ENCODE measurements at regions not wholly inside any gene's neighbourhood (a gene's known extent, or its start where the extent isn't known, plus 50 kb on each side); places are given as distances from the start of the nearest gene placed in this dataset.
A peak's percentile ranks its signal among the peaks of the same experiment; 100 is the strongest.
"Not testable (repeated sequence)": the region's sequence is repeated elsewhere in the genome, so short reads cannot be mapped to it uniquely, and the experiment has no call there.

DNA sequence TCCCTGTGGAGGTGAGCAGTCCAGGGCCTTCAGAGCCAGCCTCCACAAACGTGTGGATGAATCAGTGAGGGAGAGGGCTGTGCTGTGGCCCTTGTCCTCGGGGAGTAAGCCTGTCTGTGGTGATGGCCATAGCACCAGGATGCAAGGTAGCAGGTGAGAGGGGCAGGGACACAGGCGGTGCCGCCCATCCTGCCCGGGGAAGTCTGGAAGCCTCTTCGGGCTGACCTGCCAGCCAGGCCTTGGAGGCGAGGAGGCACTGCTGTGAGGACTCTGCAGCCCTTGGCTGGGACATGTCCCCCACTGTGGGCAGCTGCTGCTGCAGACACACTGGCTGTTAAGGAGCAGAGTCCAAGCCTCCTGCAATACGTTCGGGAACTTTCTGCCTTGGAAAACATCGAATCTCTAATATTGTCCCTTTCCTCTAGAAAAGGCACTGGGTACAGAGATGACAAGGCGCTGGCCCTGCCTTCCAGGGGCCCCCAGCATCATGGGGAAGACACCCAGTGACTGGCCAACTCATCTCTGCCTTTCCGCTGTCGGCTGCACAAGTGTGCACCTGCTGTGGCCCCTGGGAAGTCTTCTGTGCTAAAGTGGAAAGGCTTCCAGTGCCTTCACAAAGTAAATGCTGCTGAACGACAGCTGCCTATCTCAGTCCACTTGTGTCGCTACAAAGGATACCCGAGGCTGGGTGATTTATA is 101.4 kb downstream of the ADRA2C start:
- no peak for DNase-seq

DNA sequence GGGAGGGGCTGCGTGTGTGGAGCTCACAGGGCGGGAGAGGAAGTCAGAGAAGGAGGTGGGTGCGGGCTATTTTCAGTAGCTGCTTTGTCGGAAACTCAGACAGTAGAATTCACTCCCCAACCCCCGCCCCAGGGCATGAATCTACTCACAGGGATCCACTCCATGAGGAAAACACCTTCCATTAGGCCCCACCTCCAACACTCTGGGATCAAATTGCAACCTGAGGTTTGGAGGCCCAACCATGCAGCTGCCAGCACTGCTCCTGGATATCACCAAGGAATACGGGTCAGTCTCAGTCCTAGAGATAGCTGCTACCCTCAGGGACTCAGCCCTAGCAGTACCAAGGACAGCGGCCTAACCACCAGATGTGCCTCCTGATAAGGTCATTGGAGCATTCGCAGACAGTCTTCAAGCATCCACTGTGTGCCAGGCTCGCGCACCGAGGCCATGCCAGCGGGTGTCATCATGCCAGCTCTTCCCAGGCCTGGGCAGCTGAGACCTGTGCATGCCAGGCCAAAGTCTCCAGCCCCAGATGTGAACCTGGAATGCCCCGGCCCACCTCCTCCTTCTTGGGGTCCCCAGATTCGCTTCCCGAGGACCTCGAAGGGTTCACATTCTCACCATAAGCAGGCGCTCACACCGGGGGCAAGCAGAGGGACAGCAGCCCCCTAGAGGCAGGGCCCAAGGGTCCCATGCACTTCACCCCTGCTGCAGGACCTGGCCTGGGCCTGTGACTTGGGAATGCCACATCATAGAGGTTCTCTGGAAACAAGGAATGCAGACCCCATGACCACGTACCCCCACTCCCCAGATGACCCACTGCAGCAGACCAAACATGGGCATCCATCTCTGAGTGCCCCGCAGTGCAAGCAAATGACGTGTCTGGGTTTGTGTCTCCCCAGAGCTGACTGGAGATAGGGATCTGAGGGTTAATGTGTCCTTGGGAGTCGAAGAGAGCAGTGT is 102.3 kb downstream of the ADRA2C start:
- no peak for DNase-seq

DNA sequence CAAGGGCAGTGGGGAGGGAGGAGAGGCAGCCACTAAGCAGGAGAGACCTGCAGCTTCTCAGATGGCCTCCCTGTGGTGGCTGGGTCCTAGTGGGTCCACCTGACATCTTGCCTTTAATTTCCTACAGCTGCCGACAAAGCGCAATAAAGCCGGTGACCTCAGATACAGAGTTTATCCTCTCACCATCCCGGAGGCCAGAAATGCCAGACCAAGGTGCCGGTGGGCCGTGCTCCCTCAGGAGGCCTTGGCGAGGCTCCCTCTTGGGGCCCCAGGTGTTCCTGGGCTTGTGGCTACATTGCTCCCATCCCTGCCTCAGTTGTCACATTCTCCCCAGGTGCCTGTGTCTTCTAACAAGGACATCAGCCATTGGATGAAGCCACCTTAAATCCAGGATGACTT is 103.0 kb downstream of the ADRA2C start:
- DNase-seq, result no peak

DNA sequence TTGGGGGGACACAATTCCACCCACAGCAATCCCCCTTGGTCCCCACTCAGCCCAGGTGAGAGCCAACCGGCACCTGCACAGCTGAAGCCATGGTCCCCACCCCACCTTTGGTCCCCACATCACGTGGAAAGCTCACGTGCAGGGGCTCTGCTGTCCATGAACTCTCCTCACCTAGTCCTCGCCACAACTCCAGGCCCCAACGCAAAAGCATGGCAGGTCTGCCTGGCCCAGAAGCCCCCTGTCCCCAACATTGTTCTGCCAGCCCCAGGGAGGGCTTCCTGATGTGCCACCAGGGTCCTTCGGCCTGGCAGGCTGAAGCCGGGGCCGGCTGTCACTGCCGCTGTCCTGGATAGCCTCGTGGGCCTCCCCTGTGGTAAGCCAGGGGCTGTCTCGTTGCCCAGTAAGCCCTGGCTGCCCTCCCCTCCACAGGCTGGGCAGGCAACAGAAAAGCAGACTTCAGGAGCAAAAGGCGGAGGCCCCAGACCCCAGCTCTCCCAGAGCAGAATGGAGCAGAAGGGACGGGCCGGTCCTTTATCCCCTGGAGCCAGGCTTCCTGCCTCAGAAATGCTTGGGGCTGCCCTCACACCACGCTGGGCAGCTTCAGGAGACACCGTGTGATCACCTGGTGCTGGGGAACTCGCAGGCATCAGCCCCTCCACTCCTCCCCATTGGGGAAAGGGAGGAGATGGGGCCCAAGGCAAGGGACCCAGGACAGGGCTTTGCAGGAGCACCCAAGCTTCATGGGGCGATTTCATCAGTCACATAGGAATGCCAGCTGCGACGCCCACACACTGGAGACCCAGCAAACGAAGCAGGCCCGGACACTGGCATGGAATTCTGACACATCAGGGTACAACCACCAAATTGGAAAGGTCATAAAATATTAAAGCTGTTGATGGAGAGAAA is 103.7 kb downstream of the ADRA2C start:
- DNase-seq, result no peak

DNA sequence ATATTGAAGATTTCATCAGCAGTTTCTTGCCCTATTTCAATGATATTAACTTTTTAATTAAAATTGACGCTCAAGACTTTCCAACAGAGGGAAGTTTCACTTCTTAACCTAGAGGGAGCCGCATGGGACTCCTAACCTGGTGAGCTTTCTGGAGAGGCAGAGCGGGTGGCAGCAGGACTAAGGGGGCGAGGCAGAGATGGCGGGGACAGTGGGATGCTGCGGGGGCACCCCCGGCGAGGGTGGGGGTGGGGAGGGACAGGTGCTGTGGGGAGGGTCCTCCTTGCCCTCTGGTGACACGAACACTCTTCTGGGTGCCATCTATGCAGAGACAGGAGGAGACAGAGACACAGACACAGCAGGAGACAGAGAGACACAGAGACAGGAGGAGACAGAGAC is 104.4 kb downstream of the ADRA2C start:
- DNase-seq, result no peak

DNA sequence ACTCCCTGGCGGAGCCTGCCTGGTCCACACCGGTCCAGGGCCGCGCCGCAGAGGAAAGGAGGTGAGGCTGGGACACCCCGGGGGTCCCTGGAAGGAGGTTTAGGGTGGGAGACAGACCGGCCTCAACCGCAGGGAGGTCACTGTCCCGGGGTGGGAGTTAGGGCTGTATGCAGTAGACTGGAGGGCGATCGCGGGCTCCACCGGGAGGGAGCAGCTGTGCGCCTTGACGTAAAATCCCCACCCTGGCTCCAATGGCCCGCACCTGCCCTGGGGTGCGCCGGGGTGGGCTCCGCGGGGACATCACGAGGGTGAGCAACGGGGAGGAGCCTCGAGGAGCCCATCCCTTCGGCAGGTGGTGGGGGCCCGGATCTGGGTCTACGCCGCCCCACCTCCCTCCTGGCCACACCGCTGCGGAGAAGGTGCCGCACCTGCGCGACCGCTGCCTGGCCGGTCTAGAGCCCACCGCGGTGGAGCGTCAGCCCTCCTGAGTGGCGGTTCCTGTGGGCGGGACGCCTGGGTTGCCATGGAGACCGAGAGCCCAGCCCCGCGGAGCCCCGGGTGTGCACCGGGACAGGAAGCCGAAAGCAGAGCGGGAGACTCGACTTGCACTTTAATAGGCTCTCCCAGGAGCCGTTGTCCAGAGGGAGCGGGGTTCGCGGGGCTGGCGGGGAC is 105.1 kb downstream of the ADRA2C start:
- peak; percentile 31 for DNase-seq

DNA sequence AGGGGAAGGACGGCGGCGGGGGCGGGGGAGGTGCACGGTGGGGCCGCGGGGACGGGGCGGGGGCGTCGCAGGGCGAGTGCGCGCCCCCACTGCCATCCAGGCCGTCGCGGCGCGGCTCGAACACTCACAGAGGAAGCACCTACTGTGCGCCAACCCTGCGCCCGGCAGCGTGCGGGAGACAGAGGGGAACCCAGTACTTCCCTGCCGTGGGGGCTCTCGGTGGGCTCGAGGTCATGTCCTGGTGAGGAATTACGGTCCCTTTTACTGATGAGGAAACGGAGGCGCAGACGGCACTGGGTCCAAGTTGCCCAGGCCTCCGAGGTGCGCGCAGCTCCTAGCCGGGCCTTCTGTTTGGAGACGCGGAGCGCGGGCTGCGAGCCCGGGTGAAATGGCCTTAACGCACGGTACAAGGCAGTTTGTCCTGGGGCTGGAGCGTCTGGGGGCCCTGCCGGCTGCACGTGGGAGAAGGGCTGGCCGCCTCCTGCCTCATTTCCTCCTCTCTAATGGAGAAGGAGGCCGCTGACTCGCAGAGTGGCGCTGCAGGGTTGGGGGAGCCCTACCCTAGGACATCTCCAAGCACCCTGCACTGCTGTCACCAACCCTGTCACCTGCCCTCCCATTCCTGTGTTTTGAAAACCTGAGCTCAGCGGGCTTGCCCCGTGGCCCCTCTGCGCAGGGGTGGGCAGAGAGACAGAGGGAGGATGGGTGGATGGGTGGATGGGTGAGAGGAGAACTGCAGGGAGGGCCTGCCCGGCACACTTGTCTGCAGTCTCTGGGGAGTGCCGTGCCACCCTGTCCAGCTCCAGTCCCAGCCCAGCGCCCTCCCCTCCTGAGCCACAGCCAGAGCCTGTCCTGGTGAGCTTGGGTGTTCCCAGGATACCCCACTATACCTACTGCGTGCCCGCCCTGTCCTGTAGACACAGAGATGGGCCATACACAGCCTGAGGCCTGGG is 106.0 kb downstream of the ADRA2C start:
- no peak for DNase-seq

DNA sequence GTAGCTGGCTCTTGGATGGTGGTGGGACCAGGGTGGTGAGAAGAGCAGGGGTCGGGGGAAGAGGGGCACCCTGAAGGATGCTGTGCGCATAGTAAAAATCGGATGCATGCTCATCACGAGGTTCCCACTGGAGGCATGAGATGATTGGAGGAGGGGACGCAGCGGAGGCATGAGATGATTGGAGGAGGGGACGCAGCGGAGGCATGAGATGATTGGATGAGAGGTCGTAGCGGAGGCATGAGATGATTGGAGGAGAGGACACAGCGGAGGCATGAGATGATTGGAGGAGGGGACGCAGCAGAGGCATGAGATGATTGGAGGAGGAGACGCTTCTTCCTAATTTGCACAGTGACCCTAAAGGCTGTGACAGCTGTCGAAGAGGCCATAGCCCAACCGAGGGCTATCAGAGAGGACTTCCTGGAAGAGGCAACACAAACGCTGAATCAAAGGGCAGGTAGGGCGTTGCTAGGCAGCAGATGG is 106.7 kb downstream of the ADRA2C start:
- DNase-seq, result no peak

DNA sequence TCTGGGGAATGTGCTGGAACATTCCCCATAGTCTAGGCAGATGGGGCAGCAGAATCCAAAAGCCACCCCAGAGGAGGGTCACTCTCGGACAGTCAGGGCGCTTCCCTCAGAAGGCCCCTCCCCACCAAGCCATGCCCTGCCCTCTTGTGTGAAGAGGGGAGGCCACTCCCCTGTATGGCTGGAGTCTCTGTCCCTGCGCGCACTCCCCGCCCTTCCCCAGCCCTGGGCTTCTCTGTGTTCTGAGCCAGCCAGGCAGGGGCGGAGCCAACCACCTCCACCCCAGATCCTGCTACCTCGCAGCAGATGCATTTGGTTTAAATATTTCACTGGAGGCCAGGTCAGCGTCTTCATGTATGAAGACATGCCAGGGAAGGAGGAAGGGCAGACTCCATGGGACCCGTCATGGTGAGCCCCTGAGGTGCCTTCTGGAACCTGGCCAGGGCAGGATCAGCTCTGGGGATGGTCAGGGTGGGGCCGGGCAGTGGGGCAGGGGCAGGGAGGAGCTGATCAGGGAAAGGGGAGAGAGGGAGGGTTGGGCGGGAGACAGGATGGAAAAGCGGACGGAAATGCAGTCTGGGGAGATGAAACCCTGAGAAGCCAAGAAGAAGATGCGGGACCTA is 107.3 kb downstream of the ADRA2C start:
- no peak for DNase-seq

DNA sequence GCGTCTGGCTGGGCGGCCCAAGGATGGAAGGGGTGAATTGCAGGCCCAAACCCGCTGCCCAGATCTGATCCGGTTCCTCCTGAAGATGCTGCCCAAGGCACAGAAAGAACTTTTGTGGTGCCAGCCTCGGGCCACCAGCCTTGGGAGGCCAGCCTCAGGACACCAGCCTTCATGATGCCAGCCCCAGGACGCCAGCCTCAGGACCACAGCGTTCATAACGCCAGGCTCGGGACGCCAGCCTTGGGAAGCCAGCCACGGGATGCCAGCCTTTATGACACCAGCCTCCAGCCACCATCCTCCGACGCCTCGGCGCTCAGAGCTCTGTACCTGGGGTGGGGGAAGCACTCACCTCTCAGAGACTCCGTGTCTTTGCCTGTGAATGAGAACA is 107.8 kb downstream of the ADRA2C start:
- DNase-seq, result no peak

DNA sequence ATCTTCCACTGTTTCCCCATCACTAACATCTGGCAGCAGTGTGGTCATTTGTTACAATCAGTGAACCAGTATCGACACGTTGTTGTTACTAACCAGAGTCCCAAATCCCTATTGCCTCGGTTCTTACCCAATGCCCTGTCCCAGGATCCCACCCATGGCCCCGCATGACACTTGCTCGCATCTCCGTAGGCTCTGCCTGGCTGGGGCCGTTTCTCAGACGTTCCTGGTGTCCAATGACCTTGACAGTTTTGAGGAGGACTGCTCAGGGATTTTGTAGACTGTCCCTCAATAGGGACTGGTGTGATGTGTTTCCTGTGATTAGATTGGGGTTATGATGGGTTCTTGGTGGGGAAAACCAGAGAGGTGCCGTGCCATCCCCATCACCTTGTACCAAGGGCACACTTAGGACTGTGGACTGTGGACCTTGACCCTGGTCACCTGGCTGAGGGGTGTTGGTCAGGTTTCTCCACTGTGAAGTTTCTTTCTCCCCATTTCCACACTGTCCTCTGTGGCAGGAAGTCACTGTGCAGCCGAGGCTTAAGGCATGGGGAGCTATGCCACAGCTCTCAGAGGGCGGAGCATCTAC is 108.4 kb downstream of the ADRA2C start:
- DNase-seq, result no peak

DNA sequence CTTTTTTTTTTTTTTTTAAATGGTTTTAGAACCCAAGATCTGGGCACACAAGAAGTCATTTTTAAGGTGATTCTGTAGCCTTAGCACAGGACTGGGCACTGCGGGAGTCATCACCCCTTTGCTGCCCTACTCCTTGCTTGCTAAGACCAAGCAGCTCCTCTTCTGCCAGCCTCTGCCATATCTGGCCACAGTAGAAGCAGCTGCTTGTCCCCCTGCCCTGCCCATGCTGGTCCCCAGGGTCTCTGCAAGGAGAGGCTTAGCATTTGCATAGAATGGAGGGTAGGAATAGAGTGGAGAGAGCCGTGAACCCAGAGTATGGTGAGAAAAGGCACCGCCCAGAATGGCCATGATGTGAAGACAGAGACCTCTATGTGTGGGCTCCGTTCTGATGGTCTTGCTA is 109.3 kb downstream of the ADRA2C start:
- no peak for DNase-seq

DNA sequence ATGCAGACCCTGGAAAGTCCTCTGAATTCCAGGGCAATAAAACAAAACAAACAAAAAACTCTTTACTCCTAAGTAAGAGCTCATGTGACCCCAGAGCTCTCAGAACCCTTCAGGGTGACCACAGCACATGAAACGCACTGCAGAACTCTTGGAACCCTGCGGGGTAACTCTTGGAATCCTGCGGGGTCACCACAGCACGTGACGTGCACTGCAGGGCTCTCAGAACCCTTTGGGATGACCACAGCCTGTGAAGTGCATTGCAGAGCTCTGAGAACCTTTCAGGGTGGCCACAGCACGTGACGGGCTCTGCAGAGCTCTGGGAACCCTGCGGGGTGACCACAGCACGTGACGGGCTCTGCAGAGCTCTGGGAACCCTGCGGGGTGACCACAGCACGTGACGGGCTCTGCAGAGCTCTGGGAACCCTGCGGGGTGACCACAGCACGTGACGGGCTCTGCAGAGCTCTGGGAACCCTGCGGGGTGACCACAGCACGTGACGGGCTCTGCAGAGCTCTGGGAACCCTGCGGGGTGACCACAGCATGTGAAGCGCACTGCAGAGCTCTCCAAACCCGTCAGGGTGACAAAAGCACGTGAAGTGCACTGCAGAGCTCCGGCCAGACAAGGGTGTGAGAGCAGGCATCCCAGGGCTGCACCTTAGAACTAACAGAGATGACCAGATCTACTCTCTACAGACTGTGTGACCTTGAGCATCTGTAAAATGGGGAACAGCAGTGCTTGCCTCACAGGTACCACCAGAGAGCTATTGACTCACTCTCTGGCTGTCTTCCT is 110.1 kb downstream of the ADRA2C start:
- DNase-seq, result not testable (repeated sequence)

DNA sequence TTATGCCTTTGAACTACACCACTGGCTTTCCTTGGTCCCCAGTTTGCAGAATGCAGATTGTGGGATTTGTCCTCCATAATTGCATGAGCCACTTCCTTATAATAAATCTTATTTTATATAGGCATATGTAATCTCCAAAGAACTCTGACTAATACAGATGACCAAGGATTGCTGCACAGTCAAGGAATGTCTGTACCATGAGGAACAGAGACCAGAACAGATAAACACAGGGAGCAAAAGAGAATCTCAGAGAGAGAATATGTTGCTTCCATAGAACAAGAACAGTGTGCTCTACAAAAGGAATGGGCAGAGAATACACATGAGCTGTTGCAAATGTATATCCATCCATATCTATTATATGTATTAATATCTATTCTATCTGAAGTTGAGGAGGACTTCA is 111.1 kb downstream of the ADRA2C start:
- no peak for DNase-seq

DNA sequence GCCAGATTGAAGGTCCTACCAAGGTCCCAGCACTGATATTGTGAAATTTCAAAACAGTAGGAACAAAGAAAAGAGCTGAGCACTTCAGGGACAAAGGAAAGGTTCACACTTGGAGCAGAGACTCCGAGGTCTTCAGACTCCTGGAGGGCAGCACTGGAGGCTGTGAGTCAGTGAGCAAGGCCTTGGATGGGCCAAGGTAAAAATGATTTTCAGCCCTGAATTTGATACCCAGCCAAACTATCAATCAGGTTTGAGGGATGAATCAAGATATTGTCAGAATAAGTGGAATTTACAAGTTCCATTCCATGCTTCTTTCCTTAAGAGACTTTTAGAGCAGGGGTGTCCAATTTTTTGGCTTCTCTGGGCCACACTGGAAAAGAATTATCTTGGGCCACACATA is 111.7 kb downstream of the ADRA2C start:
- no peak for DNase-seq

DNA sequence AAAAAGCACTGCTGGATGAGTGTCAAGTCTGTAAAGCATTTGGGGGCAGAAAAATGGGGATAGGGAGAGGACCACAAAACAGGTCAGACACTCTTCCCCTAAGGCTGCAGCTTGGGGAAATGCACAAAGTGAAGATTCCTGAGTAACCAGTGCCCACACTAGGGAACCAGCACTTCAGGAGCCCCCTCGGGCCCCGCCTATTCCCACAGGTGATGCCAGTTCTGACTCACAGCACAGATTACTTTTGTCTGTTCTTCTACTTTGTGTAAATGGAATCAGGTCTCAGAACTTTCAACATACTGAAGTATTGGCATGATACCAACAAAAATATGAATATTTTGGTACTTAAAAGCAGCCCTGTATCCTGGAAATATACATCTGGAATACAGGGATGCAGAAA is 112.5 kb downstream of the ADRA2C start:
- DNase-seq, result no peak

DNA sequence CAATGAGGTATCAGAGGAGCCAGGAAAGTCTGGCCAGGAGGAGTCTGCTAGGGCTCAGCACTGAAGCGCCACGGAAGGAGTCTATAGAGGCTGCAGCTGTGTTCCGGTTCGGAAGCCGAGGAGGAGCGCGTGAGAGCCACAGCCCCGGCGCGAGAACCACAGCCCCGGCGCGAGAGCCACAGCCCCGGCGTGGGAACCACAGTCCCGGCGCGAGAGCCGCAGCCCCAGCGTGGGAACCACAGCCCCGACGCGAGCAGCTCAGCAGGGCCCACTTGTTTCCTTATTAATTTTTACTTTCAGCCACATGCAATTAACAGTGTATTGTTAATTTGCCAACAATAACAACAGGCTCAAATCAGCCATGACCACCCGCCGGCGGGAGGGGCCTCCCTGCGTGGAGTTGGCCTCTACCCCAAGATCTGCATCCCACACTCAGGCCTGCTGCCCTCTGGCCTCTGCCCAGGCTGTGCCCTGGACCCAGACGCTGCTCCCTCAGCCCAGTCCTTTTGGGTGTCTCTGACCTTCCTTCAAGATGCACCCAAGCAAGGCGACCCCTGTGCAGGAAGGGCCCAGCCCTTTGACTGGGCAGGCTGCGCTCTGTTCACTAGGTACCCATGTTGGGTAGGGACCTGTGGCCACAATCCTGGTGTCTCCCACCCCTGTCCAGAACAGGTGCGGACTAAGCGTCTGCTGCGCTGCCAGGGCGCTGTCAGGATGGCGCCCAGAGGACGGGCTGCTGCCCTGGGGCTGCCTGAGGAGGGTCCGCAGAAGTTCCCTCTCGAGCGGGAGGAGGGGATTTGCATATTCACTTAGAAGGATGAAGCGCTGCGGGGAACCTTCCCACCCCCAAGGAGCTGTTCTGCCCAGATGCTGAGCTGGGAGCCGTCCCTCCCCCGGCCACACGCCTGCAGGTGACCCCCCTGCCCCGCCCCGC is 113.8 kb downstream of the ADRA2C start:
- no peak for DNase-seq

DNA sequence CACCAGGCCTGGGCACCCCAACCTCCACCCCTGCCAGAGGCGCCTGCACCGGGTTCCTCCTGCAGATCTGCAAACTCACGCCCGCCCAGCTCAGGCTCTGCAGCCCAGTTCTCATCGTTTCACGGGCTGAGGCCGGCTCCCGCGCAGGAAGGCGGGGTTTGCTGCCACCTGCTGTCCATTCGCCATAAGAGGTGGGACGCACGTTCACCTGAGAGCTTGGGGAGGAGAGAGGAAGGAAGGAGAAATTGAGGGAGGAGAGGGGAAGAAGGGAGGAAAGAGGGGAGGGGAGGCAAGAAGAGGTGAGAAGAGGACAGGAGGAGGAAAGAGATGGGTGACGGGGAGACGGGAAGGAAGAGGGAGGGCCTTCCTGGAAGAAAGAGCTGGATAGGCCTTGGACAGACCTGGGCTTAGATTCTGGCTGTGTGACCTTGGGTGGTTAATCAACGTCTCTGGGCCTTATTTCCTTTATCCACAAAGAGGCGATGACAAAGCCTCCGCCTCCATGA is 114.5 kb downstream of the ADRA2C start:
- peak; percentile 70 for DNase-seq
